IMR-90 (cell line): ENCODE measurements at regions not wholly inside any gene's neighbourhood (a gene's known extent, or its start where the extent isn't known, plus 50 kb on each side); places are given as distances from the start of the nearest gene placed in this dataset.

ENCODE experiments used
- ATAC-seq: fragments of 200-7000 bp; cut with Tn5 transposase; 2 replicates; pipeline ENCODE4 v1.9.1; 2020; ENCODE audit warnings: low read depth, mild to moderate bottlenecking, moderate library complexity
- BruUV-seq: library from RNA; stranded (reverse); fragments of 400-500 nt; replicated peaks from 2 replicates; lab custom pipeline; 2021; lab: Mats Ljungman, UMichigan
- CTCF ChIA-PET: fragments of 300-600 bp; formaldehyde crosslinking; extraction: SDS; loops from one replicate; lab custom pipeline; 2021; ENCODE audit warnings: antibody characterized with exemption; lab: Yijun Ruan, JAX
- POLR2A ChIA-PET: fragments of 300-600 bp; sonication (Branson Sonifier 250); formaldehyde crosslinking; loops from one replicate; lab custom pipeline; 2022; ENCODE audit warnings: antibody characterized with exemption; ENCODE audit not compliant: unreplicated experiment; lab: Charles Lee
- DNase-seq: peaks from one replicate; pipeline ENCODE4 v3.0.0; 2013
- H2AFZ ChIP-seq: replicated peaks from 2 replicates; pipeline ENCODE3; 2013; ENCODE audit warnings: low read length, mild to moderate bottlenecking; ENCODE audit not compliant: poor library complexity
- H2AK5ac ChIP-seq: 2 replicates; pipeline ENCODE4 v1.6.1; 2013; ENCODE audit warnings: low read depth, low read length, inconsistent platforms
- H2AK9ac ChIP-seq: replicated peaks from 2 replicates; pipeline ENCODE3; 2013; ENCODE audit warnings: mild to moderate bottlenecking, low read depth, low read length, moderate library complexity; ENCODE audit not compliant: poor library complexity
- H2BK120ac ChIP-seq: 2 replicates; pipeline ENCODE4 v1.6.1; 2013; ENCODE audit warnings: low read depth, low read length, inconsistent platforms
- H2BK15ac ChIP-seq: 3 replicates; pipeline ENCODE4 v1.6.1; 2013; ENCODE audit warnings: low read depth, low read length, inconsistent platforms
- H2BK20ac ChIP-seq: 2 replicates; pipeline ENCODE4 v1.6.1; 2013; ENCODE audit warnings: low read depth, mild to moderate bottlenecking, inconsistent platforms, low read length, moderate library complexity
- H2BK5ac ChIP-seq: 2 replicates; pipeline ENCODE4 v1.6.1; 2013; ENCODE audit warnings: mild to moderate bottlenecking, low read depth, low read length, inconsistent platforms; ENCODE audit not compliant: poor library complexity, severe bottlenecking
- H3K14ac ChIP-seq: replicated peaks from 2 replicates; pipeline ENCODE4 v1.6.1; 2013; ENCODE audit warnings: low read depth, low read length, inconsistent platforms
- H3K18ac ChIP-seq: 2 replicates; pipeline ENCODE4 v1.6.1; 2013; ENCODE audit warnings: low read depth, low read length, control low read depth
- H3K23ac ChIP-seq: 2 replicates; pipeline ENCODE4 v1.6.1; 2013; ENCODE audit warnings: low read depth, low read length, inconsistent platforms
- H3K27ac ChIP-seq: 2 replicates; pipeline ENCODE4 v1.5.1; 2013; ENCODE audit warnings: mild to moderate bottlenecking, control low read depth, low read length; ENCODE audit not compliant: insufficient read depth
- H3K27me3 ChIP-seq: 2 replicates; pipeline ENCODE4 v1.6.1; 2013; ENCODE audit warnings: low read length; ENCODE audit not compliant: control insufficient read depth, insufficient read depth
- H3K36me3 ChIP-seq: 2 replicates; pipeline ENCODE4 v1.6.1; 2013; ENCODE audit warnings: low read length, mixed read lengths; ENCODE audit not compliant: control insufficient read depth, insufficient read depth
- H3K4ac ChIP-seq: 2 replicates; pipeline ENCODE4 v1.6.1; 2013; ENCODE audit warnings: low read depth, low read length, inconsistent platforms
- H3K4me1 ChIP-seq: 2 replicates; pipeline ENCODE4 v1.6.1; 2013; ENCODE audit warnings: low read length, mixed read lengths; ENCODE audit not compliant: control insufficient read depth, insufficient read depth
- H3K4me2 ChIP-seq: 2 replicates; pipeline ENCODE4 v1.6.1; 2013; ENCODE audit warnings: low read depth, mild to moderate bottlenecking, control low read depth, low read length, moderate library complexity
- H3K4me3 ChIP-seq: 2 replicates; pipeline ENCODE4 v1.5.1; 2013; ENCODE audit warnings: low read depth, mild to moderate bottlenecking, control low read depth, low read length, moderate library complexity; ENCODE audit not compliant: insufficient read depth
- H3K56ac ChIP-seq: 2 replicates; pipeline ENCODE4 v1.6.1; 2013; ENCODE audit warnings: low read length, inconsistent platforms; ENCODE audit not compliant: insufficient read depth; ENCODE audit errors: extremely low read depth
- H3K79me1 ChIP-seq, 2 experiments: 2 replicates each; pipeline ENCODE4 v1.6.1; 2013; ENCODE audit warnings: low read length in 2 of 2, inconsistent platforms in 1 of 2, low read depth in 1 of 2
- H3K9ac ChIP-seq: 2 replicates; pipeline ENCODE4 v1.6.1; 2013; ENCODE audit warnings: low read depth, low read length, control low read depth
- H3K9me1 ChIP-seq: 2 replicates; pipeline ENCODE4 v1.6.1; 2013; ENCODE audit warnings: low read length, inconsistent platforms; ENCODE audit not compliant: insufficient read depth
- H3K9me3 ChIP-seq: 2 replicates; pipeline ENCODE4 v1.6.1; 2013; ENCODE audit warnings: low read length; ENCODE audit not compliant: control insufficient read depth, insufficient read depth
- H4K20me1 ChIP-seq: 2 replicates; pipeline ENCODE4 v1.6.1; 2013; ENCODE audit warnings: low read length, inconsistent platforms; ENCODE audit not compliant: insufficient read depth
- H4K5ac ChIP-seq: 2 replicates; pipeline ENCODE4 v1.6.1; 2013; ENCODE audit warnings: mild to moderate bottlenecking, low read depth, low read length, control low read depth
- H4K8ac ChIP-seq, 2 experiments: 2 replicates each; pipeline ENCODE4 v1.6.1; 2013; ENCODE audit warnings: low read depth in 2 of 2, low read length in 2 of 2, control low read depth in 1 of 2, inconsistent platforms in 1 of 2
- H4K91ac ChIP-seq: 2 replicates; pipeline ENCODE4 v1.6.1; 2013; ENCODE audit warnings: low read depth, low read length, inconsistent platforms; ENCODE audit not compliant: insufficient read depth
- BHLHE40 ChIP-seq: fragments of 150-350 bp; IDR thresholded peaks from 2 replicates; pipeline ENCODE4 v1.6.1; 2016; ENCODE audit warnings: mild to moderate bottlenecking, low read depth, low read length
- CEBPB ChIP-seq: IDR thresholded peaks from 2 replicates; pipeline ENCODE4 v1.6.1; 2012; ENCODE audit warnings: low read depth, low read length, improper control_type of control experiment
- CHD1 ChIP-seq: IDR thresholded peaks from 2 replicates; pipeline ENCODE4 v1.6.1; 2012; ENCODE audit warnings: low read depth, low read length, improper control_type of control experiment
- FOS ChIP-seq: fragments of 150-350 bp; IDR thresholded peaks from 2 replicates; pipeline ENCODE4 v1.6.1; 2016; ENCODE audit warnings: low read depth, low read length
- MAFK ChIP-seq: IDR thresholded peaks from 2 replicates; pipeline ENCODE4 v1.6.1; 2012; ENCODE audit warnings: low read depth, low read length, improper control_type of control experiment
- MAZ ChIP-seq: IDR thresholded peaks from 2 replicates; pipeline ENCODE4 v1.6.1; 2012; ENCODE audit warnings: low read depth, mild to moderate bottlenecking, low read length, improper control_type of control experiment, moderate library complexity, borderline replicate concordance
- MXI1 ChIP-seq: IDR thresholded peaks from 2 replicates; pipeline ENCODE4 v1.6.1; 2012; ENCODE audit warnings: low read depth, mild to moderate bottlenecking, low read length, moderate library complexity, borderline replicate concordance
- NFE2L2 ChIP-seq: fragments of 150-350 bp; IDR thresholded peaks from 2 replicates; pipeline ENCODE4 v1.6.1; 2016; ENCODE audit warnings: low read depth, mild to moderate bottlenecking, low read length
- POLR2A ChIP-seq: IDR thresholded peaks from 2 replicates; pipeline ENCODE4 v1.6.1; 2012; ENCODE audit warnings: mild to moderate bottlenecking, low read depth, low read length
- RAD21 ChIP-seq: IDR thresholded peaks from 2 replicates; pipeline ENCODE4 v1.6.1; 2012; ENCODE audit warnings: low read length, improper control_type of control experiment
- RCOR1 ChIP-seq: IDR thresholded peaks from 2 replicates; pipeline ENCODE4 v1.6.1; 2012; ENCODE audit warnings: mild to moderate bottlenecking, low read length, improper control_type of control experiment; ENCODE audit not compliant: insufficient replicate concordance
- RFX5 ChIP-seq: IDR thresholded peaks from 2 replicates; pipeline ENCODE4 v1.8.0; 2012; ENCODE audit warnings: low read depth, mild to moderate bottlenecking, low read length, moderate library complexity
- SMC3 ChIP-seq: fragments of 150-350 bp; IDR thresholded peaks from 2 replicates; pipeline ENCODE4 v1.6.1; 2016; ENCODE audit warnings: low read depth, mild to moderate bottlenecking, antibody characterized with exemption, low read length, moderate library complexity
- WGBS, 2 experiments: methylation state at CpG; one replicate each; pipeline versions ENCODE4 v1.1.5 to v1.1.7; 2013; ENCODE audit warnings: missing lambda C conversion rate in 2 of 2; ENCODE audit not compliant: insufficient read length in 1 of 2; ENCODE audit errors: extremely low coverage in 2 of 2; 5-methylcytosine and 5-hydroxymethylcytosine counted together
- dilution Hi-C: fragments of 300-500 bp; cut with HindIII; formaldehyde crosslinking; loops from one replicate; pipeline ENCODE4 v1.14.3; 2018; ENCODE audit warnings: low sequenced_read_pairs; ENCODE audit not compliant: unreplicated experiment
- in situ Hi-C: fragments of 300-500 bp; cut with MboI; formaldehyde crosslinking; loops from 3 replicates; pipeline ENCODE4 v1.14.3; 2019; ENCODE audit warnings: low sequenced_read_pairs, inconsistent platforms, mixed read lengths
- intact Hi-C: fragments of 100-400 bp; cut with micrococcal nuclease; formaldehyde crosslinking; loops from 2 replicates; pipeline ENCODE4 v1.10.0; 2022
- TF ChIP-seq, protein P1 (sequence below): fragments of 150-350 bp; IDR thresholded peaks from 2 replicates; pipeline ENCODE4 v1.6.1; 2016; ENCODE audit warnings: low read depth, mild to moderate bottlenecking, low read length, moderate library complexity, borderline replicate concordance
- TF ChIP-seq, protein P2 (sequence below): conservative IDR thresholded peaks from 2 replicates; pipeline ENCODE4 v1.5.1; 2012; ENCODE audit warnings: mild to moderate bottlenecking, low read depth, low read length, improper control_type of control experiment
- TF ChIP-seq, protein P3 (sequence below): fragments of 150-350 bp; IDR thresholded peaks from 2 replicates; pipeline ENCODE4 v1.6.1; 2017; ENCODE audit warnings: mild to moderate bottlenecking, antibody characterized with exemption, low read length, low read depth

DNA sequence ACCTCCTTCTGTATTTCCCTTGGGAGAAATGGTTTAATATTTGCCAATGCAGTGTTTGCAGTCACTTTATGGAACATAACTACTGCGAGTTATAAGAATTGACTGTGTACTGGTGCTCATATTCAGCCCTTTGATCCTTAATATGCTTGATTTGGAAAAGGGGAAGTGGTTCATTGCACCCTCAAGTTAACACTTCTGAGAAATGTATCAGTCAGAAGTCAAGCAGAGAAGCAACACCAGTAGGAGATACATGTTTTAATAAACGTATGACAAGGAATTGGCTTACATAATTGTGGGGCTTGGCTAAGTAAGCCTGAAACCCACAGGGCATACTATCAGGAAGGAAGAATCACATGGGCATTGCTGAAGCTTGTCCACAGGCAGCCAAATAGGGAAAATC, 131.0 kb upstream of the SPRY4 start:
- Histone ChIP-seq H2BK15ac (no peak overlapping the region), H2BK5ac (no peak overlapping the region), H2BK120ac (no peak overlapping the region), H3K27ac (no peak overlapping the region), H2AK9ac (no peak overlapping the region), H4K91ac (no peak overlapping the region), H2AK5ac (no peak overlapping the region), H4K20me1 (no peaks in the 10 kb centered on the region), H3K4ac (no peak overlapping the region), H3K4me2 (no peak overlapping the region), H3K9me3 (peaks cover 2% of the 10 kb centered on the region; the same call in 1 of the 2 replicates), H3K36me3 (no peaks in the 10 kb centered on the region), H3K18ac (no peak overlapping the region), H3K23ac (no peak overlapping the region), H4K5ac (no peak overlapping the region), H3K56ac (no peak overlapping the region), H3K4me3 (no peak overlapping the region), H3K79me1 (no peaks in the 10 kb centered on the region; a peak in 1 of 4 replicates), H3K4me1 (no peaks in the 10 kb centered on the region), H3K27me3 (no peaks in the 10 kb centered on the region), H3K14ac (no peak overlapping the region), H2BK20ac (no peak overlapping the region), H3K9ac (no peak overlapping the region), H2AFZ (no peak overlapping the region), H4K8ac (no peak overlapping the region), H3K9me1 (no peaks in the 10 kb centered on the region; the same call in 1 of the 2 replicates)
- ChIA-PET POLR2A (no interaction called here), CTCF (no interaction called here)
- WGBS, 2 experiments: no CpG with 5 or more reads among the region's 2 CpGs
- TF ChIP-seq POLR2A (no peak), MXI1 (no peak), MAZ (no peak), NFE2L2 (no peak), BHLHE40 (no peak), RCOR1 (no peak), CHD1 (no peak), RAD21 (no peak), FOS (no peak), RFX5 (no peak), MAFK (no peak), SMC3 (no peak), CEBPB (no peak)
- TF ChIP-seq, protein P1, sequence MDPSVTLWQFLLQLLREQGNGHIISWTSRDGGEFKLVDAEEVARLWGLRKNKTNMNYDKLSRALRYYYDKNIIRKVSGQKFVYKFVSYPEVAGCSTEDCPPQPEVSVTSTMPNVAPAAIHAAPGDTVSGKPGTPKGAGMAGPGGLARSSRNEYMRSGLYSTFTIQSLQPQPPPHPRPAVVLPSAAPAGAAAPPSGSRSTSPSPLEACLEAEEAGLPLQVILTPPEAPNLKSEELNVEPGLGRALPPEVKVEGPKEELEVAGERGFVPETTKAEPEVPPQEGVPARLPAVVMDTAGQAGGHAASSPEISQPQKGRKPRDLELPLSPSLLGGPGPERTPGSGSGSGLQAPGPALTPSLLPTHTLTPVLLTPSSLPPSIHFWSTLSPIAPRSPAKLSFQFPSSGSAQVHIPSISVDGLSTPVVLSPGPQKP: no peak
- TF ChIP-seq, protein P2, sequence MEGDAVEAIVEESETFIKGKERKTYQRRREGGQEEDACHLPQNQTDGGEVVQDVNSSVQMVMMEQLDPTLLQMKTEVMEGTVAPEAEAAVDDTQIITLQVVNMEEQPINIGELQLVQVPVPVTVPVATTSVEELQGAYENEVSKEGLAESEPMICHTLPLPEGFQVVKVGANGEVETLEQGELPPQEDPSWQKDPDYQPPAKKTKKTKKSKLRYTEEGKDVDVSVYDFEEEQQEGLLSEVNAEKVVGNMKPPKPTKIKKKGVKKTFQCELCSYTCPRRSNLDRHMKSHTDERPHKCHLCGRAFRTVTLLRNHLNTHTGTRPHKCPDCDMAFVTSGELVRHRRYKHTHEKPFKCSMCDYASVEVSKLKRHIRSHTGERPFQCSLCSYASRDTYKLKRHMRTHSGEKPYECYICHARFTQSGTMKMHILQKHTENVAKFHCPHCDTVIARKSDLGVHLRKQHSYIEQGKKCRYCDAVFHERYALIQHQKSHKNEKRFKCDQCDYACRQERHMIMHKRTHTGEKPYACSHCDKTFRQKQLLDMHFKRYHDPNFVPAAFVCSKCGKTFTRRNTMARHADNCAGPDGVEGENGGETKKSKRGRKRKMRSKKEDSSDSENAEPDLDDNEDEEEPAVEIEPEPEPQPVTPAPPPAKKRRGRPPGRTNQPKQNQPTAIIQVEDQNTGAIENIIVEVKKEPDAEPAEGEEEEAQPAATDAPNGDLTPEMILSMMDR: no peak
- TF ChIP-seq, protein P3, sequence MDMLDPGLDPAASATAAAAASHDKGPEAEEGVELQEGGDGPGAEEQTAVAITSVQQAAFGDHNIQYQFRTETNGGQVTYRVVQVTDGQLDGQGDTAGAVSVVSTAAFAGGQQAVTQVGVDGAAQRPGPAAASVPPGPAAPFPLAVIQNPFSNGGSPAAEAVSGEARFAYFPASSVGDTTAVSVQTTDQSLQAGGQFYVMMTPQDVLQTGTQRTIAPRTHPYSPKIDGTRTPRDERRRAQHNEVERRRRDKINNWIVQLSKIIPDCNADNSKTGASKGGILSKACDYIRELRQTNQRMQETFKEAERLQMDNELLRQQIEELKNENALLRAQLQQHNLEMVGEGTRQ: no peak
- in situ Hi-C loops: no loop called here
- dilution Hi-C loops: no loop called here
- intact Hi-C loops: no loop called here
- no TSS peak for BruUV-seq
- no peak for ATAC-seq
- no peak for DNase-seq
